DOHH2 (cell line): ENCODE measurements at regions not wholly inside any gene's neighbourhood (a gene's known extent, or its start where the extent isn't known, plus 50 kb on each side); places are given as distances from the start of the nearest gene placed in this dataset.

Experiments
- H3F3A ChIP-seq: fragments of 200-600 bp; sonication (generic), shearing (Covaris generic); 2 replicates; pipeline ENCODE4 v1.6.0; 2016; ENCODE audit warnings: antibody characterized with exemption, mild to moderate bottlenecking; ENCODE audit not compliant: control insufficient read depth, insufficient read depth
- H3K27ac ChIP-seq: fragments of 200-600 bp; sonication (generic); 2 replicates; pipeline ENCODE4 v1.5.1; 2014; ENCODE audit warnings: low read depth, mild to moderate bottlenecking, low read length, moderate library complexity
- H3K27me3 ChIP-seq: fragments of 200-600 bp; sonication (generic); 2 replicates; pipeline ENCODE4 v1.6.1; 2014; ENCODE audit warnings: mild to moderate bottlenecking, low read length, mixed read lengths; ENCODE audit not compliant: control insufficient read depth
- H3K36me3 ChIP-seq: fragments of 200-600 bp; sonication (generic); 2 replicates; pipeline ENCODE4 v1.6.1; 2014; ENCODE audit warnings: mild to moderate bottlenecking, low read length, moderate library complexity, mixed read lengths; ENCODE audit not compliant: control insufficient read depth
- H3K4me1 ChIP-seq: fragments of 200-600 bp; sonication (generic); 2 replicates; pipeline ENCODE4 v1.6.1; 2014; ENCODE audit warnings: mild to moderate bottlenecking, low read length, mixed read lengths; ENCODE audit not compliant: control insufficient read depth
- H3K4me2 ChIP-seq: fragments of 200-600 bp; sonication (generic); 2 replicates; pipeline ENCODE4 v1.6.0; 2014; ENCODE audit warnings: mild to moderate bottlenecking, low read length, moderate library complexity
- H3K4me3 ChIP-seq: fragments of 200-600 bp; sonication (generic); 2 replicates; pipeline ENCODE4 v1.5.1; 2014; ENCODE audit warnings: mild to moderate bottlenecking, low read length, mixed read lengths
- H3K79me2 ChIP-seq: fragments of 200-600 bp; sonication (generic); 2 replicates; pipeline ENCODE4 v1.6.1; 2014; ENCODE audit warnings: mild to moderate bottlenecking, low read length, mixed read lengths; ENCODE audit not compliant: control insufficient read depth
- H3K9me2 ChIP-seq: fragments of 200-600 bp; sonication (generic); replicated peaks from 2 replicates; pipeline ENCODE4 v1.6.1; 2014; ENCODE audit warnings: mild to moderate bottlenecking, low read length, mixed read lengths; ENCODE audit not compliant: control insufficient read depth
- H3K9me3 ChIP-seq: fragments of 200-600 bp; sonication (generic); 2 replicates; pipeline ENCODE4 v1.6.1; 2014; ENCODE audit warnings: antibody characterized with exemption, low read length, mixed read lengths; ENCODE audit not compliant: control insufficient read depth, insufficient read depth
- H4K20me1 ChIP-seq: fragments of 200-600 bp; sonication (generic); 2 replicates; pipeline ENCODE4 v1.6.0; 2014; ENCODE audit warnings: low read depth, mild to moderate bottlenecking, antibody characterized with exemption, low read length, moderate library complexity; ENCODE audit not compliant: control insufficient read depth, insufficient read depth
- CTCF ChIP-seq: fragments of 200-600 bp; sonication (generic); IDR thresholded peaks from one replicate; pipeline ENCODE4 v1.5.1; 2014; ENCODE audit warnings: antibody characterized with exemption, mild to moderate bottlenecking, low read depth, low read length; ENCODE audit not compliant: poor library complexity, severe bottlenecking
- EZH2phosphoT487 ChIP-seq: fragments of 200-600 bp; sonication (generic); IDR thresholded peaks from 2 replicates; pipeline ENCODE4 v1.6.1; 2017; ENCODE audit warnings: borderline replicate concordance, mild to moderate bottlenecking, antibody characterized with exemption, low read length, moderate library complexity, mixed read lengths

GRCh38 chr9:21556581-21557427 lies 74.7 kb upstream of the IFNE start:
- Histone ChIP-seq H3K27me3 (no peaks in the 10 kb centered on the region), H3F3A (no peaks in the 10 kb centered on the region), H3K9me3 (peaks cover 7% of the 10 kb centered on the region; the same call in 1 of the 2 replicates), H4K20me1 (no peaks in the 10 kb centered on the region), H3K4me2 (no peak overlapping the region), H3K79me2 (no peaks in the 10 kb centered on the region), H3K36me3 (no peaks in the 10 kb centered on the region), H3K4me3 (no peak overlapping the region), H3K27ac (no peak overlapping the region), H3K9me2 (no peaks in the 10 kb centered on the region), H3K4me1 (no peaks in the 10 kb centered on the region)
- TF ChIP-seq CTCF (no peak), EZH2phosphoT487 (no peak)

GRCh38 chr9:21557428-21557768 lies 75.3 kb upstream of the IFNE start:
- TF ChIP-seq EZH2phosphoT487: no peak
- no peak for TF ChIP-seq CTCF
- H3K27me3 ChIP-seq: no peaks in the 10 kb centered on the region
- H3F3A ChIP-seq: no peaks in the 10 kb centered on the region
- H3K27ac ChIP-seq: no peak overlapping the region
- no peaks in the 10 kb centered on the region for H4K20me1 ChIP-seq
- no peak overlapping the region for H3K4me3 ChIP-seq
- H3K9me2 ChIP-seq: no peaks in the 10 kb centered on the region
- no peaks in the 10 kb centered on the region for H3K36me3 ChIP-seq
- no peaks in the 10 kb centered on the region for H3K4me1 ChIP-seq
- no peaks in the 10 kb centered on the region for H3K79me2 ChIP-seq
- H3K9me3 ChIP-seq: peaks cover 7% of the 10 kb centered on the region; the same call in 1 of the 2 replicates
- H3K4me2 ChIP-seq: no peak overlapping the region

GRCh38 chr9:21558079-21558478 lies 76.0 kb upstream of the IFNE start:
- TF ChIP-seq EZH2phosphoT487 (no peak), CTCF (no peak)
- Histone ChIP-seq H3K27ac (no peak overlapping the region), H3K9me2 (no peaks in the 10 kb centered on the region), H3F3A (no peaks in the 10 kb centered on the region), H3K79me2 (no peaks in the 10 kb centered on the region), H3K4me3 (no peak overlapping the region), H3K27me3 (no peaks in the 10 kb centered on the region), H3K36me3 (no peaks in the 10 kb centered on the region), H3K4me1 (no peaks in the 10 kb centered on the region), H3K4me2 (no peak overlapping the region), H3K9me3 (peaks cover 7% of the 10 kb centered on the region; the same call in 1 of the 2 replicates), H4K20me1 (no peaks in the 10 kb centered on the region)
